B cell (primary cell): ENCODE measurements at regions not wholly inside any gene's neighbourhood (a gene's known extent, or its start where the extent isn't known, plus 50 kb on each side); places are given as distances from the start of the nearest gene placed in this dataset.

Experiments
- ATAC-seq: fragments of 200-7000 bp; cut with Tn5 transposase; one replicate; pipeline ENCODE4 v1.10.0; 2021; ENCODE audit warnings: low read depth, mild to moderate bottlenecking, moderate number of reproducible peaks, moderate library complexity
- CTCF ChIA-PET: fragments of 350-600 bp; sonication (Branson Sonifier 250); formaldehyde crosslinking; loops from one replicate; lab custom pipeline; 2021; ENCODE audit warnings: antibody characterized with exemption, inconsistent platforms; lab: Charles Lee
- POLR2A ChIA-PET: fragments of 350-600 bp; sonication (Branson Sonifier 250); formaldehyde crosslinking; loops from one replicate; lab custom pipeline; 2021; ENCODE audit warnings: antibody characterized with exemption; lab: Charles Lee
- DNase-seq: peaks from one replicate; pipeline ENCODE4 v3.0.0; 2013
- H2AFZ ChIP-seq: 2 replicates; pipeline ENCODE4 v1.6.1; 2012; ENCODE audit warnings: mild to moderate bottlenecking, low read depth, low read length; ENCODE audit not compliant: insufficient read depth, poor library complexity, severe bottlenecking
- H3K27ac ChIP-seq, 2 donors: 1 replicate in 1 of 2; 2 replicates in 1 of 2; pipeline ENCODE4 v1.5.1; 2012 to 2013; ENCODE audit warnings: low read length in 2 of 2, mild to moderate bottlenecking in 2 of 2, moderate library complexity in 1 of 2
- H3K27me3 ChIP-seq, 4 experiments: fragments of 200-600 bp in 1 of 4; sonication (generic) in 1 of 4; replicated peaks in 1 of 4; 1 replicate in 2 of 4; 2 replicates in 2 of 4; pipeline versions ENCODE4 v1.6.1 to v1.7.0; 2013 to 2016; ENCODE audit warnings: low read length in 3 of 4, mild to moderate bottlenecking in 2 of 4, mixed read lengths in 1 of 4, moderate library complexity in 1 of 4; ENCODE audit not compliant: insufficient read depth in 4 of 4, control insufficient read depth in 3 of 4; ENCODE audit errors: control extremely low read depth in 1 of 4
- H3K36me3 ChIP-seq, 2 experiments: replicated peaks in 1 of 2; 1 replicate in 1 of 2; 2 replicates in 1 of 2; pipeline versions ENCODE4 v1.6.1 to v1.7.1; 2013; ENCODE audit warnings: low read length in 1 of 2; ENCODE audit not compliant: insufficient read depth in 2 of 2, control insufficient read depth in 1 of 2; ENCODE audit errors: control extremely low read depth in 1 of 2, extremely low read depth in 1 of 2
- H3K4me1 ChIP-seq, 2 donors: fragments of 200-600 bp in 1 of 2; sonication (generic) in 1 of 2; 1 replicate in 1 of 2; 2 replicates in 1 of 2; pipeline versions ENCODE4 v1.5.1 to v1.6.1; 2013 to 2017; ENCODE audit warnings: low read length in 2 of 2; ENCODE audit not compliant: control insufficient read depth in 2 of 2, insufficient read depth in 2 of 2
- H3K4me2 ChIP-seq: replicated peaks from 2 replicates; pipeline ENCODE3; 2012; ENCODE audit warnings: mild to moderate bottlenecking, low read depth, low read length; ENCODE audit not compliant: poor library complexity, severe bottlenecking
- H3K4me3 ChIP-seq, 5 experiments: fragments of 200-600 bp in 1 of 5; sonication (generic) in 1 of 5; 1 replicate in 3 of 5; 2 replicates in 2 of 5; pipeline versions ENCODE4 v1.5.1 to v1.7.0; 2011 to 2016; ENCODE audit warnings: low read length in 4 of 5, mild to moderate bottlenecking in 4 of 5, low read depth in 2 of 5, control low read depth in 1 of 5, moderate library complexity in 1 of 5; ENCODE audit not compliant: insufficient read depth in 1 of 5; ENCODE audit errors: control extremely low read depth in 1 of 5, extremely low read depth in 1 of 5
- H3K79me2 ChIP-seq: fragments of 200-600 bp; sonication (generic); one replicate; pipeline ENCODE4 v1.6.0; 2016; ENCODE audit warnings: low read length; ENCODE audit not compliant: control insufficient read depth, insufficient read depth
- H3K9ac ChIP-seq: fragments of 200-600 bp; sonication (generic); 2 replicates; pipeline ENCODE4 v1.6.1; 2017; ENCODE audit warnings: mild to moderate bottlenecking, low read length, moderate library complexity
- H3K9me3 ChIP-seq, 3 donors: one replicate each; pipeline versions ENCODE4 v1.6.1 to v1.7.1; 2013; ENCODE audit warnings: low read length in 2 of 3; ENCODE audit not compliant: control insufficient read depth in 2 of 3, insufficient read depth in 1 of 3; ENCODE audit errors: control extremely low read depth in 1 of 3
- H4K20me1 ChIP-seq: 2 replicates; pipeline ENCODE4 v1.6.0; 2012; ENCODE audit warnings: mild to moderate bottlenecking, low read length; ENCODE audit not compliant: insufficient read depth, control insufficient read depth, poor library complexity, severe bottlenecking
- H3K27ac Mint-ChIP-seq: one replicate; pipeline ENCODE4 v1.8.0; 2021; ENCODE audit warnings: mixed read lengths
- H3K27me3 Mint-ChIP-seq: one replicate; pipeline ENCODE4 v1.8.0; 2021; ENCODE audit warnings: mixed read lengths
- H3K4me1 Mint-ChIP-seq: one replicate; pipeline ENCODE4 v1.8.0; 2021; ENCODE audit warnings: mixed read lengths
- H3K4me3 Mint-ChIP-seq: one replicate; pipeline ENCODE4 v1.8.0; 2021; ENCODE audit warnings: mixed read lengths
- H3K9me3 Mint-ChIP-seq: one replicate; pipeline ENCODE4 v1.8.0; 2022; ENCODE audit warnings: mixed read lengths; ENCODE audit not compliant: insufficient read depth
- CTCF ChIP-seq: fragments of 200-600 bp; IDR thresholded peaks from one replicate; pipeline ENCODE4 v1.8.0; 2022; ENCODE audit warnings: antibody characterized with exemption, mild to moderate bottlenecking
- EZH2 ChIP-seq: IDR thresholded peaks from 2 replicates; pipeline ENCODE4 v1.6.1; 2012; ENCODE audit warnings: borderline replicate concordance, low read depth, mild to moderate bottlenecking, moderate library complexity, low read length; ENCODE audit not compliant: insufficient read depth, poor library complexity, severe bottlenecking
- WGBS: methylation state at CpG from one replicate; pipeline ENCODE4 v1.1.5; 2013; ENCODE audit warnings: missing lambda C conversion rate; ENCODE audit not compliant: insufficient coverage; 5-methylcytosine and 5-hydroxymethylcytosine counted together
- intact Hi-C: fragments of 100-400 bp; cut with micrococcal nuclease; formaldehyde crosslinking; loops from one replicate; pipeline ENCODE4 v1.10.0; 2022

- H3K4me1 Mint-ChIP-seq = peaks cover 6% of the 10 kb centered on the region
- Histone ChIP-seq H2AFZ (no peak overlapping the region), H3K27ac (no peak overlapping the region), H3K36me3 (no peaks in the 10 kb centered on the region), H4K20me1 (no peaks in the 10 kb centered on the region), H3K4me1 (no peaks in the 10 kb centered on the region), H3K4me2 (no peak overlapping the region), H3K27me3 (no peaks in the 10 kb centered on the region), H3K79me2 (peaks cover 5% of the 10 kb centered on the region), H3K9me3 (peaks cover 0 to 9% (median 5%) of the 10 kb centered on the region in 3 donors), H3K9ac (no peak overlapping the region), H3K4me3 (no peak overlapping the region)
- CTCF ChIA-PET = no interaction called here
- H3K27ac Mint-ChIP-seq = no peak overlapping the region
- peaks cover under 1% of the 10 kb centered on the region for H3K9me3 Mint-ChIP-seq
- no peaks in the 10 kb centered on the region for H3K27me3 Mint-ChIP-seq
- intact Hi-C loops = no loop called here
- ATAC-seq = no peak
- no peak overlapping the region for H3K4me3 Mint-ChIP-seq
- TF ChIP-seq EZH2 (no peak), CTCF (no peak)
- 100% methylated on average over 4 of the region's 4 CpGs for WGBS
- POLR2A ChIA-PET = no interaction called here
- DNase-seq = no peak
These were observed 193.6 kb upstream of the ANKRD55 start for GRCh38 chr5:56426693-56427092.

- ATAC-seq (no peak), DNase-seq (no peak)
- Histone ChIP-seq H4K20me1 (no peaks in the 10 kb centered on the region), H3K27me3 (no peaks in the 10 kb centered on the region), H3K9me3 (peaks cover 8 to 30% (median 13%) of the 10 kb centered on the region in 3 donors), H2AFZ (no peak overlapping the region), H3K79me2 (peaks cover 5% of the 10 kb centered on the region), H3K4me1 (peaks cover 17 to 18% of the 10 kb centered on the region in 2 donors), H3K27ac (no peak overlapping the region), H3K36me3 (no peaks in the 10 kb centered on the region), H3K9ac (no peak overlapping the region), H3K4me2 (no peak overlapping the region), H3K4me3 (no peak overlapping the region)
- Mint-ChIP-seq H3K9me3 (peaks cover 15% of the 10 kb centered on the region), H3K4me3 (no peak overlapping the region), H3K27ac (no peak overlapping the region), H3K27me3 (no peaks in the 10 kb centered on the region), H3K4me1 (peaks cover 35% of the 10 kb centered on the region)
- POLR2A ChIA-PET = no interaction called here
- TF ChIP-seq CTCF (no peak), EZH2 (no peak)
- no CpG with 5 or more reads among the region's 5 CpGs for WGBS
- intact Hi-C loops = no loop called here
- CTCF ChIA-PET = no interaction called here
These were observed 189.1 kb upstream of the ANKRD55 start for GRCh38 chr5:56422076-56422762.
